Endothelial cell of umbilical vein (primary cell): ENCODE measurements at regions not wholly inside any gene's neighbourhood (a gene's known extent, or its start where the extent isn't known, plus 50 kb on each side); places are given as distances from the start of the nearest gene placed in this dataset.

Experiments
- BruUV-seq: library from RNA; stranded (reverse); fragments of 400-500 nt; replicated peaks from 2 replicates; lab custom pipeline; 2021; lab: Mats Ljungman, UMichigan
- CTCF ChIA-PET: fragments of 300-600, 350-600 bp; sonication (Branson Sonifier 250); formaldehyde crosslinking; loops from one replicate; lab custom pipeline; 2021; ENCODE audit warnings: antibody characterized with exemption, inconsistent platforms; lab: Charles Lee
- POLR2A ChIA-PET: fragments of 300-600, 350-600 bp; sonication (Branson Sonifier 250); formaldehyde crosslinking; loops from one replicate; lab custom pipeline; 2021; ENCODE audit warnings: antibody characterized with exemption, inconsistent platforms; lab: Charles Lee
- DNase-seq: peaks from one replicate; pipeline ENCODE4 v3.0.0-alpha.2; 2011; ENCODE audit warnings: low read depth, low spot score
- FAIRE-seq: peaks from 2 replicates; lab custom pipeline; 2011; peaks lifted over from hg19 to GRCh38; lab: Jason Lieb, UNC
- H2AFZ ChIP-seq: 2 replicates; pipeline ENCODE4 v1.6.0; 2012; ENCODE audit warnings: low read depth, low read length, control low read depth, inconsistent platforms
- H3K27ac ChIP-seq: 2 replicates; pipeline ENCODE4 v1.5.1; 2011; ENCODE audit warnings: low read depth, mild to moderate bottlenecking, control low read depth, low read length, moderate library complexity; ENCODE audit not compliant: insufficient read depth
- H3K27me3 ChIP-seq, 2 experiments: 2 replicates each; pipeline versions ENCODE4 v1.6.0 to v1.6.1; 2011; ENCODE audit warnings: low read length in 2 of 2, mixed read lengths in 1 of 2; ENCODE audit not compliant: control insufficient read depth in 2 of 2, insufficient read depth in 2 of 2
- H3K36me3 ChIP-seq, 2 experiments: 2 replicates in 1 of 2; 3 replicates in 1 of 2; pipeline ENCODE4 v1.5.1; 2011; ENCODE audit warnings: low read length in 2 of 2, mild to moderate bottlenecking in 1 of 2, moderate library complexity in 1 of 2; ENCODE audit not compliant: control insufficient read depth in 2 of 2, insufficient read depth in 2 of 2; ENCODE audit errors: extremely low read depth in 1 of 2
- H3K4me1 ChIP-seq: 3 replicates; pipeline ENCODE4 v1.5.1; 2011; ENCODE audit warnings: mild to moderate bottlenecking, low read length; ENCODE audit not compliant: control insufficient read depth, insufficient read depth; ENCODE audit errors: extremely low read depth
- H3K4me2 ChIP-seq: 2 replicates; pipeline ENCODE4 v1.6.1; 2011; ENCODE audit warnings: low read length, control low read depth, mixed read lengths; ENCODE audit not compliant: insufficient read depth
- H3K4me3 ChIP-seq, 3 experiments: fragments of 200-600 bp in 1 of 3; sonication (generic), shearing (Covaris generic) in 1 of 3; replicated peaks in 1 of 3; 2 replicates each; pipeline ENCODE4 v1.5.1; 2011 to 2016; ENCODE audit warnings: control low read depth in 3 of 3, low read length in 3 of 3, mild to moderate bottlenecking in 2 of 3, inconsistent platforms in 1 of 3, low read depth in 1 of 3, moderate library complexity in 1 of 3; ENCODE audit not compliant: insufficient read depth in 1 of 3
- H3K79me2 ChIP-seq: 2 replicates; pipeline ENCODE4 v1.6.0; 2012; ENCODE audit warnings: low read length, inconsistent platforms; ENCODE audit not compliant: control insufficient read depth, insufficient read depth
- H3K9ac ChIP-seq: replicated peaks from 2 replicates; pipeline ENCODE3; 2011; ENCODE audit warnings: low read length, control low read depth; ENCODE audit not compliant: insufficient read depth; ENCODE audit errors: extremely low read depth
- H3K9me1 ChIP-seq: replicated peaks from 3 replicates; pipeline ENCODE4 v1.6.0; 2011; ENCODE audit warnings: mild to moderate bottlenecking, low read length; ENCODE audit not compliant: control insufficient read depth, insufficient read depth; ENCODE audit errors: extremely low read depth
- H3K9me3 ChIP-seq: replicated peaks from 2 replicates; pipeline ENCODE4 v1.5.1; 2012; ENCODE audit warnings: low read length, inconsistent platforms; ENCODE audit not compliant: control insufficient read depth, insufficient read depth
- H4K20me1 ChIP-seq: replicated peaks from 2 replicates; pipeline ENCODE3; 2011; ENCODE audit warnings: mild to moderate bottlenecking, low read length; ENCODE audit not compliant: control insufficient read depth, insufficient read depth; ENCODE audit errors: extremely low read depth
- EZH2 ChIP-seq: IDR thresholded peaks from 2 replicates; pipeline ENCODE4 v1.6.1; 2012; ENCODE audit warnings: borderline replicate concordance, low read depth, mild to moderate bottlenecking, moderate library complexity, low read length, inconsistent platforms; ENCODE audit not compliant: severe bottlenecking
- FOS ChIP-seq: IDR thresholded peaks from 2 replicates; pipeline ENCODE4 v1.6.1; 2011; ENCODE audit warnings: mild to moderate bottlenecking, low read length, moderate library complexity, borderline replicate concordance; ENCODE audit not compliant: insufficient read depth
- GATA2 ChIP-seq: IDR thresholded peaks from 2 replicates; pipeline ENCODE4 v1.7.0; 2011; ENCODE audit warnings: low read depth, mild to moderate bottlenecking, moderate library complexity, mixed read lengths, low read length; ENCODE audit not compliant: insufficient read length, insufficient read depth
- JUN ChIP-seq: IDR thresholded peaks from 2 replicates; pipeline ENCODE4 v1.6.1; 2011; ENCODE audit warnings: borderline replicate concordance, low read depth; ENCODE audit not compliant: insufficient read length, insufficient read depth
- MYC ChIP-seq: IDR thresholded peaks from one replicate; pipeline ENCODE4 v1.6.1; 2011; ENCODE audit warnings: mild to moderate bottlenecking, low read depth, low read length
- POLR2A ChIP-seq: IDR thresholded peaks from 2 replicates; pipeline ENCODE4 v1.6.1; 2012; ENCODE audit warnings: low read depth, mild to moderate bottlenecking, control low read depth, low read length
- POLR2AphosphoS5 ChIP-seq: IDR thresholded peaks from 2 replicates; pipeline ENCODE4 v1.6.1; 2012; ENCODE audit warnings: low read depth, mild to moderate bottlenecking, control low read depth, low read length, moderate library complexity; ENCODE audit not compliant: insufficient read depth
- dilution Hi-C: fragments of 300-500 bp; cut with MboI; formaldehyde crosslinking; loops from one replicate; pipeline ENCODE4 v1.15.0; 2019; ENCODE audit warnings: low sequenced_read_pairs; ENCODE audit not compliant: extremely low pct_ligation_motif_present
- intact Hi-C: fragments of 100-400 bp; cut with micrococcal nuclease; formaldehyde crosslinking; loops from one replicate; pipeline ENCODE4 v1.10.0; 2022
- TF ChIP-seq, protein P1 (sequence below): IDR thresholded peaks from 2 replicates; pipeline ENCODE4 v1.6.1; 2011; ENCODE audit not compliant: insufficient read depth, insufficient read length
- TF ChIP-seq, protein P2 (sequence below), 2 donors: IDR thresholded peaks; 1 replicate in 1 of 2; 2 replicates in 1 of 2; pipeline ENCODE4 v1.5.1; 2011; ENCODE audit warnings: low read length in 2 of 2, mild to moderate bottlenecking in 2 of 2, moderate library complexity in 2 of 2, control low read depth in 1 of 2, inconsistent platforms in 1 of 2, low read depth in 1 of 2; ENCODE audit not compliant: insufficient read depth in 1 of 2; ENCODE audit errors: extremely low read depth in 1 of 2

DNA sequence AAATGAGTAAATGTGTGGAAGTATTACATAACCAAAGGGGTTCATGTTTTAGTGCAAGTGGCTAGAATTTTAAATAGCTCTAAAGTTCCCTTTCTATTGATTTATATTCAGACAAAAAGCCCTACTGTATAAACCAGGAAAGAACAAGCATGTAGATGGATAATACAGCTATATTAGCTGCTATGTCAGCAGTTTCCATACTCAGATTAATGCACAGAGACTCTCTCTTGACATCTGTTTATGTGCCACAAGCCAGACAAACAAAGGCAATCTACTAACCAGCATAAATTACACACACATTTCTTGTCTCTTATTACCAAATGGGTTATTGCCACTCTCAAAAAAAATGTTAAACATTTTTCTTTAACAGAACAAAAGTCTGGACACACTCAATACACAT, 760.1 kb upstream of the NECTIN3 start:
- POLR2A ChIA-PET, result no interaction called here
- dilution Hi-C loops (no loop called here), intact Hi-C loops (loop anchor here (5.0 kb wide), 1 partner anchor 211 kb away; no protein-coding TSS in a partner anchor)
- H3K27me3 ChIP-seq, result no peaks in the 10 kb centered on the region
- no TSS peak for BruUV-seq
- no peak for FAIRE-seq
- H3K79me2 ChIP-seq, result no peaks in the 10 kb centered on the region
- no peaks in the 10 kb centered on the region for H3K36me3 ChIP-seq
- TF ChIP-seq, protein P1, sequence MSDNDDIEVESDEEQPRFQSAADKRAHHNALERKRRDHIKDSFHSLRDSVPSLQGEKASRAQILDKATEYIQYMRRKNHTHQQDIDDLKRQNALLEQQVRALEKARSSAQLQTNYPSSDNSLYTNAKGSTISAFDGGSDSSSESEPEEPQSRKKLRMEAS, result no peak
- TF ChIP-seq POLR2A (no peak), FOS (no peak), EZH2 (no peak), MYC (no peak), GATA2 (no peak), POLR2AphosphoS5 (no peak), JUN (no peak)
- TF ChIP-seq, protein P2, sequence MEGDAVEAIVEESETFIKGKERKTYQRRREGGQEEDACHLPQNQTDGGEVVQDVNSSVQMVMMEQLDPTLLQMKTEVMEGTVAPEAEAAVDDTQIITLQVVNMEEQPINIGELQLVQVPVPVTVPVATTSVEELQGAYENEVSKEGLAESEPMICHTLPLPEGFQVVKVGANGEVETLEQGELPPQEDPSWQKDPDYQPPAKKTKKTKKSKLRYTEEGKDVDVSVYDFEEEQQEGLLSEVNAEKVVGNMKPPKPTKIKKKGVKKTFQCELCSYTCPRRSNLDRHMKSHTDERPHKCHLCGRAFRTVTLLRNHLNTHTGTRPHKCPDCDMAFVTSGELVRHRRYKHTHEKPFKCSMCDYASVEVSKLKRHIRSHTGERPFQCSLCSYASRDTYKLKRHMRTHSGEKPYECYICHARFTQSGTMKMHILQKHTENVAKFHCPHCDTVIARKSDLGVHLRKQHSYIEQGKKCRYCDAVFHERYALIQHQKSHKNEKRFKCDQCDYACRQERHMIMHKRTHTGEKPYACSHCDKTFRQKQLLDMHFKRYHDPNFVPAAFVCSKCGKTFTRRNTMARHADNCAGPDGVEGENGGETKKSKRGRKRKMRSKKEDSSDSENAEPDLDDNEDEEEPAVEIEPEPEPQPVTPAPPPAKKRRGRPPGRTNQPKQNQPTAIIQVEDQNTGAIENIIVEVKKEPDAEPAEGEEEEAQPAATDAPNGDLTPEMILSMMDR (IDR thresholded peaks at IDR 0.05; ENCODE audit: extremely low read depth in 1 of 2, insufficient read depth in 1 of 2, low read depth in 1 of 2, low read length in 2 of 2), result no peak
- no peaks in the 10 kb centered on the region for H3K9me3 ChIP-seq
- H3K4me3 ChIP-seq, result no peak overlapping the region
- no peak for DNase-seq
- CTCF ChIA-PET, result no interaction called here
- no peaks in the 10 kb centered on the region for H3K4me1 ChIP-seq
- no peak overlapping the region for H3K27ac ChIP-seq
- H3K9ac ChIP-seq, result no peak overlapping the region
- no peak overlapping the region for H3K4me2 ChIP-seq
- no peaks in the 10 kb centered on the region for H4K20me1 ChIP-seq
- H2AFZ ChIP-seq, result no peak overlapping the region
- H3K9me1 ChIP-seq, result no peaks in the 10 kb centered on the region
